GM12892 (cell line): ENCODE measurements at regions not wholly inside any gene's neighbourhood (a gene's known extent, or its start where the extent isn't known, plus 50 kb on each side); places are given as distances from the start of the nearest gene placed in this dataset.

ENCODE experiments used
- POLR2A ChIP-seq: IDR thresholded peaks from 2 replicates; pipeline ENCODE4 v1.6.1; 2011; ENCODE audit warnings: low read depth, low read length, control low read depth
- POLR2AphosphoS5 ChIP-seq: IDR thresholded peaks from 2 replicates; pipeline ENCODE4 v1.6.1; 2011; ENCODE audit warnings: low read depth, low read length, control low read depth

GRCh38 chr16:66222756-66223155, 143.7 kb upstream of the CDH5 start:
- TF ChIP-seq POLR2A: no peak
- no peak for TF ChIP-seq POLR2AphosphoS5
